GM12878 (cell line): ENCODE measurements at regions not wholly inside any gene's neighbourhood (a gene's known extent, or its start where the extent isn't known, plus 50 kb on each side); places are given as distances from the start of the nearest gene placed in this dataset.

Source experiments
- ATAC-seq: fragments of 200-7000 bp; cut with Tn5 transposase; 3 replicates; pipeline ENCODE4 v1.9.1; 2020; ENCODE audit warnings: mild to moderate bottlenecking, moderate library complexity
- BruUV-seq: library from RNA; stranded (reverse); fragments of 400-500 nt; replicated peaks from 2 replicates; lab custom pipeline; 2021; lab: Mats Ljungman, UMichigan
- CTCF ChIA-PET: fragments of 300-600 bp; sonication (Branson Sonifier 250); formaldehyde crosslinking; extraction: SDS; loops from one replicate; lab custom pipeline; 2021; ENCODE audit warnings: inconsistent platforms; lab: Yijun Ruan, JAX
- POLR2A ChIA-PET: fragments of 350-600 bp; formaldehyde crosslinking; extraction: SDS; loops from one replicate; lab custom pipeline; 2021; ENCODE audit warnings: inconsistent platforms; lab: Charles Lee
- RAD21 ChIA-PET: fragments of 300-600 bp; sonication (Branson Sonifier 250); formaldehyde crosslinking; loops from one replicate; lab custom pipeline; 2023; ENCODE audit warnings: antibody characterized with exemption; ENCODE audit not compliant: unreplicated experiment; lab: Charles Lee
- SMC1A ChIA-PET: fragments of 300-600 bp; sonication (Branson Sonifier 250); formaldehyde crosslinking; loops from one replicate; lab custom pipeline; 2023; ENCODE audit not compliant: unreplicated experiment, uncharacterized antibody; lab: Charles Lee
- DNase-seq: peaks from one replicate; pipeline ENCODE4 v3.0.0-alpha.2; 2011; ENCODE audit warnings: low read depth, low spot score
- FAIRE-seq: peaks from 3 replicates; lab custom pipeline; 2011; peaks lifted over from hg19 to GRCh38; lab: Jason Lieb, UNC
- H2AFZ ChIP-seq: 2 replicates; pipeline ENCODE4 v1.6.0; 2011; ENCODE audit warnings: low read depth, low read length, control low read depth; ENCODE audit not compliant: control insufficient read depth
- H3K27ac ChIP-seq: 2 replicates; pipeline ENCODE4 v1.5.1; 2011; ENCODE audit warnings: control low read depth; ENCODE audit not compliant: control insufficient read depth, insufficient read depth
- H3K27me3 ChIP-seq, 2 experiments: replicated peaks in 1 of 2; 2 replicates each; pipeline versions ENCODE4 v1.6.0 to v1.6.1; 2011; ENCODE audit warnings: low read length in 1 of 2; ENCODE audit not compliant: control insufficient read depth in 2 of 2, insufficient read depth in 2 of 2
- H3K36me3 ChIP-seq, 2 experiments: 2 replicates each; pipeline ENCODE4 v1.5.1; 2011; ENCODE audit warnings: low read length in 1 of 2; ENCODE audit not compliant: control insufficient read depth in 2 of 2, insufficient read depth in 2 of 2
- H3K4me1 ChIP-seq: 2 replicates; pipeline ENCODE4 v1.6.1; 2011; ENCODE audit warnings: mild to moderate bottlenecking, low read length, moderate library complexity, mixed read lengths; ENCODE audit not compliant: control insufficient read depth, insufficient read depth
- H3K4me2 ChIP-seq: 2 replicates; pipeline ENCODE4 v1.6.0; 2011; ENCODE audit warnings: control low read depth; ENCODE audit not compliant: control insufficient read depth, insufficient read depth
- H3K4me3 ChIP-seq: fragments of 200-600 bp; sonication (generic); 2 replicates; pipeline ENCODE4 v1.5.1; 2016
- H3K79me2 ChIP-seq: 2 replicates; pipeline ENCODE4 v1.6.0; 2011; ENCODE audit warnings: low read length; ENCODE audit not compliant: control insufficient read depth, insufficient read depth
- H3K9ac ChIP-seq: 2 replicates; pipeline ENCODE4 v1.8.0; 2011; ENCODE audit warnings: low read length, control low read depth, mixed read lengths; ENCODE audit not compliant: control insufficient read depth, insufficient read depth
- H3K9me3 ChIP-seq: replicated peaks from 3 replicates; pipeline ENCODE4 v1.5.1; 2011; ENCODE audit warnings: mild to moderate bottlenecking, low read length; ENCODE audit not compliant: control insufficient read depth, insufficient read depth
- H4K20me1 ChIP-seq: 2 replicates; pipeline ENCODE4 v1.6.0; 2011; ENCODE audit not compliant: control insufficient read depth, insufficient read depth
- EGR1 ChIP-seq, 2 experiments: IDR thresholded peaks; 1 replicate in 1 of 2; 2 replicates in 1 of 2; pipeline ENCODE4 v1.6.1; 2011 to 2012; ENCODE audit warnings: low read depth in 2 of 2, low read length in 2 of 2, borderline replicate concordance in 1 of 2, mild to moderate bottlenecking in 1 of 2, moderate library complexity in 1 of 2
- HDGF ChIP-seq: fragments of 450-650 bp; IDR thresholded peaks from 2 replicates; pipeline ENCODE4 v1.6.1; 2016; ENCODE audit warnings: antibody characterized with exemption
- MTA3 ChIP-seq: IDR thresholded peaks from 2 replicates; pipeline ENCODE4 v1.6.1; 2012; ENCODE audit warnings: low read length, inconsistent platforms, borderline replicate concordance
- RUNX3 ChIP-seq: IDR thresholded peaks from 2 replicates; pipeline ENCODE4 v1.6.1; 2012; ENCODE audit warnings: low read length, inconsistent platforms
- SREBF1 ChIP-seq: IDR thresholded peaks from 2 replicates; pipeline ENCODE4 v1.6.1; 2012; ENCODE audit warnings: mild to moderate bottlenecking, low read length
- ZBTB40 ChIP-seq: fragments of 450-650 bp; IDR thresholded peaks from 2 replicates; pipeline ENCODE4 v1.6.1; 2016; ENCODE audit warnings: mild to moderate bottlenecking, moderate library complexity, borderline replicate concordance
- WGBS: methylation state at CpG from one replicate; pipeline ENCODE4 v1.1.6; 2016; ENCODE audit warnings: low lambda C conversion rate; ENCODE audit not compliant: insufficient replicate concordance, insufficient coverage; ENCODE audit errors: missing lambda C conversion rate; 5-methylcytosine and 5-hydroxymethylcytosine counted together
- in situ Hi-C: fragments of 300-500 bp; cut with MboI; formaldehyde crosslinking; loops from 9 replicates; pipeline ENCODE4 v1.14.3; 2018; ENCODE audit warnings: mixed read lengths
- intact Hi-C: fragments of 100-400 bp; cut with micrococcal nuclease; formaldehyde crosslinking; loops from one replicate; pipeline ENCODE4 v1.14.2; 2022; ENCODE audit not compliant: unreplicated experiment
- TF ChIP-seq, protein P1 (sequence below): fragments of 450-650 bp; formaldehyde crosslinking; IDR thresholded peaks from 2 replicates; pipeline ENCODE4 v1.5.0; 2022; ENCODE audit warnings: mild to moderate bottlenecking, missing genetic modification characterization

DNA sequence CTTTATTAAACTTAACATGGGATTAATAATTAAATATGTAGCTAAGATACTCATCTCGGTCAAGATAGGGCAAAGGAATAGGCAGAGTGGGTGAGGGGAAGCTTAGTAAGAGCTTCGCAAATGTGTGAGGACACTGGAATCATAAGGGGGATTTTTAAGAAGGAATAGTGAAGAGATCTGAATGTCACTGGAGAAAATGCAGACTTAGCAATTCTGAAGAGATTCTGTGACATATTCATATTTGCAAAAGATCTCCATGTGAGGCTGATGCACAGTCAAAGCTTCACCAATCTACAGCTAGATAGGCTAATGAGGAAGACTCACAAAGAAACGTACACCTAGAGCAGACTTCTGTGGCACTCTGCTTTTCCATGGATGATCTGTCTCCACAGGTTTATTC lies 1202.8 kb upstream of the CDH6 start:
- TF ChIP-seq HDGF, result no peak
- TF ChIP-seq MTA3, result no peak
- no peak for TF ChIP-seq SREBF1
- TF ChIP-seq, protein P1, sequence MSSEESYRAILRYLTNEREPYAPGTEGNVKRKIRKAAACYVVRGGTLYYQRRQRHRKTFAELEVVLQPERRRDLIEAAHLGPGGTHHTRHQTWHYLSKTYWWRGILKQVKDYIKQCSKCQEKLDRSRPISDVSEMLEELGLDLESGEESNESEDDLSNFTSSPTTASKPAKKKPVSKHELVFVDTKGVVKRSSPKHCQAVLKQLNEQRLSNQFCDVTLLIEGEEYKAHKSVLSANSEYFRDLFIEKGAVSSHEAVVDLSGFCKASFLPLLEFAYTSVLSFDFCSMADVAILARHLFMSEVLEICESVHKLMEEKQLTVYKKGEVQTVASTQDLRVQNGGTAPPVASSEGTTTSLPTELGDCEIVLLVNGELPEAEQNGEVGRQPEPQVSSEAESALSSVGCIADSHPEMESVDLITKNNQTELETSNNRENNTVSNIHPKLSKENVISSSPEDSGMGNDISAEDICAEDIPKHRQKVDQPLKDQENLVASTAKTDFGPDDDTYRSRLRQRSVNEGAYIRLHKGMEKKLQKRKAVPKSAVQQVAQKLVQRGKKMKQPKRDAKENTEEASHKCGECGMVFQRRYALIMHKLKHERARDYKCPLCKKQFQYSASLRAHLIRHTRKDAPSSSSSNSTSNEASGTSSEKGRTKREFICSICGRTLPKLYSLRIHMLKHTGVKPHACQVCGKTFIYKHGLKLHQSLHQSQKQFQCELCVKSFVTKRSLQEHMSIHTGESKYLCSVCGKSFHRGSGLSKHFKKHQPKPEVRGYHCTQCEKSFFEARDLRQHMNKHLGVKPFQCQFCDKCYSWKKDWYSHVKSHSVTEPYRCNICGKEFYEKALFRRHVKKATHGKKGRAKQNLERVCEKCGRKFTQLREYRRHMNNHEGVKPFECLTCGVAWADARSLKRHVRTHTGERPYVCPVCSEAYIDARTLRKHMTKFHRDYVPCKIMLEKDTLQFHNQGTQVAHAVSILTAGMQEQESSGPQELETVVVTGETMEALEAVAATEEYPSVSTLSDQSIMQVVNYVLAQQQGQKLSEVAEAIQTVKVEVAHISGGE (CRISPR knock-in tag), result no peak
- no peak for TF ChIP-seq ZBTB40
- TF ChIP-seq RUNX3, result no peak
- no peak for TF ChIP-seq EGR1 (IDR thresholded peaks at IDR 0.05; ENCODE audit: borderline replicate concordance in 1 of 2, low read depth in 2 of 2, low read length in 2 of 2)
- Histone ChIP-seq H2AFZ (no peak overlapping the region), H3K4me1 (no peaks in the 10 kb centered on the region), H3K79me2 (no peaks in the 10 kb centered on the region), H3K4me2 (no peak overlapping the region), H3K9ac (no peak overlapping the region), H3K9me3 (no peaks in the 10 kb centered on the region), H4K20me1 (no peaks in the 10 kb centered on the region), H3K4me3 (no peak overlapping the region), H3K27me3 (no peaks in the 10 kb centered on the region), H3K36me3 (no peaks in the 10 kb centered on the region), H3K27ac (no peak overlapping the region)
- in situ Hi-C loops (no loop called here), intact Hi-C loops (no loop called here)
- FAIRE-seq, result no peak
- DNase-seq, result no peak
- RAD21 ChIA-PET, result no interaction called here
- POLR2A ChIA-PET, result no interaction called here
- 20% methylated on average over 3 of the region's 3 CpGs for WGBS
- no peak for ATAC-seq
- SMC1A ChIA-PET, result no interaction called here
- CTCF ChIA-PET, result no interaction called here
- no TSS peak for BruUV-seq
